GM21360 (cell line): ENCODE measurements at regions not wholly inside any gene's neighbourhood (a gene's known extent, or its start where the extent isn't known, plus 50 kb on each side); places are given as distances from the start of the nearest gene placed in this dataset.
"Not testable (repeated sequence)": the region's sequence is repeated elsewhere in the genome, so short reads cannot be mapped to it uniquely, and the experiment has no call there.

Experiments used
- ATAC-seq: cut with Tn5 transposase; IDR thresholded peaks from one replicate; pipeline ENCODE4 v1.9.1; 2021; ENCODE audit warnings: mild to moderate bottlenecking, moderate library complexity; ENCODE audit not compliant: unreplicated experiment

- no peak for ATAC-seq
These were observed 334.1 kb upstream of the MAN1A1 start for GRCh38 chr6:119683671-119684070.

- no peak for ATAC-seq
These were observed 333.5 kb upstream of the MAN1A1 start for GRCh38 chr6:119683031-119683430.

GRCh38 chr6:119678961-119679360 is 329.4 kb upstream of the MAN1A1 start:
- ATAC-seq: no peak

GRCh38 chr6:119677384-119677783 is 327.8 kb upstream of the MAN1A1 start:
- no peak for ATAC-seq

GRCh38 chr6:119676961-119677360 is 327.4 kb upstream of the MAN1A1 start:
- no peak for ATAC-seq

GRCh38 chr6:119676230-119676629 is 326.7 kb upstream of the MAN1A1 start:
- ATAC-seq: no peak

- ATAC-seq: no peak
These were observed 324.2 kb upstream of the MAN1A1 start for GRCh38 chr6:119673741-119674140.

GRCh38 chr6:119672725-119673124 is 323.2 kb upstream of the MAN1A1 start:
- no peak for ATAC-seq

GRCh38 chr6:119671105-119671504 is 321.5 kb upstream of the MAN1A1 start:
- ATAC-seq: no peak

- no peak for ATAC-seq
These were observed 319.7 kb upstream of the MAN1A1 start for GRCh38 chr6:119669221-119669620.

GRCh38 chr6:119665432-119665831 is 315.9 kb upstream of the MAN1A1 start:
- not testable (repeated sequence) for ATAC-seq

- no peak for ATAC-seq
These were observed 312.1 kb upstream of the MAN1A1 start for GRCh38 chr6:119661628-119662027.

- no peak for ATAC-seq
These were observed 311.5 kb upstream of the MAN1A1 start for GRCh38 chr6:119661078-119661477.

GRCh38 chr6:119658917-119659316 is 309.4 kb upstream of the MAN1A1 start:
- ATAC-seq: no peak

- no peak for ATAC-seq
These were observed 305.6 kb upstream of the MAN1A1 start for GRCh38 chr6:119655124-119655523.

GRCh38 chr6:119653329-119653728 is 303.8 kb upstream of the MAN1A1 start:
- no peak for ATAC-seq

GRCh38 chr6:119649531-119649930 is 300.0 kb upstream of the MAN1A1 start:
- ATAC-seq: no peak

- no peak for ATAC-seq
These were observed 297.7 kb upstream of the MAN1A1 start for GRCh38 chr6:119647309-119647708.

GRCh38 chr6:119643876-119644275 is 294.3 kb upstream of the MAN1A1 start:
- ATAC-seq: no peak

GRCh38 chr6:119637768-119638167 is 288.2 kb upstream of the MAN1A1 start:
- ATAC-seq: no peak

- ATAC-seq: no peak
These were observed 286.5 kb upstream of the MAN1A1 start for GRCh38 chr6:119636060-119636459.

GRCh38 chr6:119633461-119633860 is 283.9 kb upstream of the MAN1A1 start:
- ATAC-seq: no peak

- no peak for ATAC-seq
These were observed 281.1 kb upstream of the MAN1A1 start for GRCh38 chr6:119630561-119631192.
